Upper lobe of left lung (tissue), 6 donors: ENCODE measurements at regions not wholly inside any gene's neighbourhood (a gene's known extent, or its start where the extent isn't known, plus 50 kb on each side); places are given as distances from the start of the nearest gene placed in this dataset.

Experiments used
- ATAC-seq, 2 donors: fragments of 200-7000 bp; cut with Tn5 transposase; one replicate each; pipeline ENCODE4 v1.9.1; 2022; ENCODE audit warnings: mild to moderate bottlenecking in 2 of 2, moderate library complexity in 2 of 2; ENCODE audit not compliant: low FRiP score in 2 of 2
- DNase-seq, 2 donors: peaks; one replicate each; pipeline ENCODE4 v3.0.0-alpha.2; 2019 to 2020
- H3K27ac ChIP-seq, 4 donors: fragments of 200-600 bp; sonication (generic); one replicate each; pipeline ENCODE4 v1.5.1; 2016 to 2019
- H3K27me3 ChIP-seq, 4 donors: fragments of 200-600 bp; sonication (generic); one replicate each; pipeline ENCODE4 v1.5.1; 2017 to 2019
- H3K36me3 ChIP-seq, 4 donors: fragments of 200-600 bp; sonication (generic); one replicate each; pipeline ENCODE4 v1.5.1; 2016 to 2019
- H3K4me1 ChIP-seq, 4 donors: fragments of 200-600 bp; sonication (generic); one replicate each; pipeline ENCODE4 v1.5.1; 2018 to 2019
- H3K4me3 ChIP-seq, 4 donors: fragments of 200-600 bp; sonication (generic); one replicate each; pipeline ENCODE4 v1.5.1; 2017 to 2019; ENCODE audit warnings: mild to moderate bottlenecking in 2 of 4, moderate library complexity in 1 of 4
- H3K9me3 ChIP-seq, 4 donors: fragments of 200-600 bp; sonication (generic); one replicate each; pipeline ENCODE4 v1.5.1; 2018 to 2019
- EP300 ChIP-seq, 4 donors: sonication (generic); formaldehyde crosslinking; IDR thresholded peaks; one replicate each; pipeline ENCODE4 v1.5.1; 2017; ENCODE audit warnings: antibody characterized with exemption in 4 of 4, control low read depth in 2 of 4
- POLR2A ChIP-seq, 4 donors: fragments of 450-650 bp; IDR thresholded peaks; one replicate each; pipeline ENCODE4 v1.5.1; 2016 to 2017; ENCODE audit warnings: antibody characterized with exemption in 4 of 4, mild to moderate bottlenecking in 2 of 4
- POLR2AphosphoS5 ChIP-seq, 2 donors: sonication (generic); formaldehyde crosslinking; IDR thresholded peaks; one replicate each; pipeline ENCODE4 v1.5.1; 2017; ENCODE audit warnings: antibody characterized with exemption in 2 of 2
- WGBS, 2 donors: methylation state at CpG; one replicate each; pipeline ENCODE4 v1.1.5; 2017 to 2018; 5-methylcytosine and 5-hydroxymethylcytosine counted together
- TF ChIP-seq, protein P1 (sequence below), 6 experiments: fragments of 450-650 bp in 4 of 6; fragments of 200-600 bp in 2 of 6; sonication (generic) in 2 of 6; IDR thresholded peaks; one replicate each; pipeline ENCODE4 v1.5.1; 2016 to 2019; ENCODE audit warnings: antibody characterized with exemption in 6 of 6
- donor health status: DM: no; HTN: no; CAD: no; lungs with moderate emphysema.
- donor health status: DM: no; HTN: yes; CAD: no; lungs with severe emphysema.

DNA sequence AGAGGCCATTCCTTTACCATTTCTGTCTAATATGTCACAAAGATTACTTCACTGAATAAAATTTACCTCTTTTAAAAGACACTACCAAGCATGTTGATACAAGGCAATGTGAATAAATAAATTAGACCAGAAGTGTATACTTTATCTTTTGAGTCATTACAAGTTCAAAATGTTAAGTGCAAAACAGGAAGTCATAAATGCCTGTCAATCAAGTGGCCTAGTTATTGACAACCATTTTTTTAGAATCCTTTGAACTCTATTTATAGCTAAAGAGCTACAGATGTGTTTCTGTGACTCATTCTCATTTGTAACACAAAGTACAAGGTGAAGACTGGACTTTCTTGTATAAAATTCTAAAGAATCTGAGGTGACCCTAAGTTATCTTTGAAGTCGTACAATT lies 602.7 kb upstream of the SEMA6A start:
- H3K36me3 ChIP-seq, result no peaks in the 10 kb centered on the region
- no peak overlapping the region for H3K27ac ChIP-seq
- no peaks in the 10 kb centered on the region for H3K9me3 ChIP-seq
- H3K4me3 ChIP-seq, result no peak overlapping the region
- no peak for ATAC-seq
- TF ChIP-seq, protein P1, sequence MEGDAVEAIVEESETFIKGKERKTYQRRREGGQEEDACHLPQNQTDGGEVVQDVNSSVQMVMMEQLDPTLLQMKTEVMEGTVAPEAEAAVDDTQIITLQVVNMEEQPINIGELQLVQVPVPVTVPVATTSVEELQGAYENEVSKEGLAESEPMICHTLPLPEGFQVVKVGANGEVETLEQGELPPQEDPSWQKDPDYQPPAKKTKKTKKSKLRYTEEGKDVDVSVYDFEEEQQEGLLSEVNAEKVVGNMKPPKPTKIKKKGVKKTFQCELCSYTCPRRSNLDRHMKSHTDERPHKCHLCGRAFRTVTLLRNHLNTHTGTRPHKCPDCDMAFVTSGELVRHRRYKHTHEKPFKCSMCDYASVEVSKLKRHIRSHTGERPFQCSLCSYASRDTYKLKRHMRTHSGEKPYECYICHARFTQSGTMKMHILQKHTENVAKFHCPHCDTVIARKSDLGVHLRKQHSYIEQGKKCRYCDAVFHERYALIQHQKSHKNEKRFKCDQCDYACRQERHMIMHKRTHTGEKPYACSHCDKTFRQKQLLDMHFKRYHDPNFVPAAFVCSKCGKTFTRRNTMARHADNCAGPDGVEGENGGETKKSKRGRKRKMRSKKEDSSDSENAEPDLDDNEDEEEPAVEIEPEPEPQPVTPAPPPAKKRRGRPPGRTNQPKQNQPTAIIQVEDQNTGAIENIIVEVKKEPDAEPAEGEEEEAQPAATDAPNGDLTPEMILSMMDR (IDR thresholded peaks at IDR 0.05), result no peak
- TF ChIP-seq POLR2A (IDR thresholded peaks at IDR 0.05), result no peak
- TF ChIP-seq POLR2AphosphoS5 (IDR thresholded peaks at IDR 0.05), result no peak
- no peak for TF ChIP-seq EP300 (IDR thresholded peaks at IDR 0.05)
- no peak for DNase-seq
- H3K27me3 ChIP-seq, result no peaks in the 10 kb centered on the region
- WGBS, 2 donors, result 91 to 95% methylated on average over 1 of the region's 1 CpG
- H3K4me1 ChIP-seq, result no peaks in the 10 kb centered on the region

DNA sequence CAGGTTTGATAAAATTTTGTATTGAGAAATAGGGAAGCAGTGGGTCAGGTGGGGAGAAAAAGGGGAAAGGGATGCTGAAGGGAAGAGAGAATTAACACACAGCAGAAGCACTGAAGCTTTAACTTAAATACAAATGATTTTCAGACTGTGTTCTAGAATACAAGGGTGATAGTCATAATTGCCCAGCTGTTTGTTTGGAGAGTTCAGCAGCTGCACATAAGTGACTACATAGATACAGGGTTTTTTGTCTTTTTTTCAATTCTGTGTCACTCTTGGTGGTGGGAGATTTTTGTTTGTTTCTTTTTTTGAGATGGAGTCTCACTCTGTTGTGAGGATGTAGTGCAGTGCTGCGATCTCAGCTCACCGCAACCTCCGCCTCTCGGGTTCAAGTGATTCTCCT lies 590.4 kb upstream of the SEMA6A start:
- WGBS, 2 donors, result 94 to 100% methylated on average over 4 of the region's 4 CpGs
- Histone ChIP-seq H3K36me3 (no peaks in the 10 kb centered on the region), H3K4me1 (no peaks in the 10 kb centered on the region), H3K27me3 (no peaks in the 10 kb centered on the region), H3K27ac (no peak overlapping the region), H3K9me3 (no peaks in the 10 kb centered on the region), H3K4me3 (no peak overlapping the region)
- ATAC-seq (no peak), DNase-seq (no peak)
- TF ChIP-seq EP300 (IDR thresholded peaks at IDR 0.05) (no peak), POLR2AphosphoS5 (IDR thresholded peaks at IDR 0.05) (no peak), POLR2A (IDR thresholded peaks at IDR 0.05) (no peak)
- TF ChIP-seq, protein P1 (IDR thresholded peaks at IDR 0.05), result no peak

DNA sequence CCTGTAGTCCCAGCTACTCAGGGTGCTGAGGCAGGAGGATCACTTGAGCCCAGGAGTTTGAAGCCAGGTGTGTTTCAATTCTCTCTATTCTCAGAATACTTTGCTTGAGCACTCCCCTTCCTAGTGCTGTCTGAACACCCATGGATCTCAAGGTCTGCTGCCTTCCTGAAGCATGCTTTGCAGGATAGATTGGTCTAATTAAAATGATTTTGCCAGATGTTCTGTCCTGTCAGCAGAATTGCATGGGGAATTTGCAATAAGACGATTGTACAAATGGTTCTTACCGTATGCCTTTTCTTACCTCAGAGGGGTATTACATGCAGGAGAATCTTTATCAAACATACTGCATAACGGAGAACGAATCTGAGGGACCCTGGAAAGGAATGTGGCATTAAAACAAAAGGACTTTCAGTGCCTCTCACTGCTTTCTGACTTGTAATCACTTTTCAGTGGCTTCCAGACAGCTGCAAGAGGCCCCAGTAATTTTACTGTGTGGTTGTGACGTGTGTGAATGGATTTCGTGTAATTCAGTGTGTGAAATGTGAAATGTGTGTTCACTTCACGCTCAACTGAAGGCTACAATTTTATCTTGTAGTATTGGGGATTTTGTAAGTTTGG lies 587.2 kb upstream of the SEMA6A start:
- no peaks in the 10 kb centered on the region for H3K4me1 ChIP-seq
- TF ChIP-seq POLR2AphosphoS5 (IDR thresholded peaks at IDR 0.05) (no peak), EP300 (IDR thresholded peaks at IDR 0.05) (no peak), POLR2A (IDR thresholded peaks at IDR 0.05) (no peak)
- TF ChIP-seq, protein P1 (IDR thresholded peaks at IDR 0.05), result no peak
- no peak overlapping the region for H3K27ac ChIP-seq
- WGBS, 2 donors, result 71 to 82% methylated on average over 7 of the region's 7 CpGs
- no peak for DNase-seq
- H3K4me3 ChIP-seq, result no peak overlapping the region
- no peaks in the 10 kb centered on the region for H3K27me3 ChIP-seq
- H3K36me3 ChIP-seq, result no peaks in the 10 kb centered on the region
- ATAC-seq, result no peak
- H3K9me3 ChIP-seq, result no peaks in the 10 kb centered on the region

DNA sequence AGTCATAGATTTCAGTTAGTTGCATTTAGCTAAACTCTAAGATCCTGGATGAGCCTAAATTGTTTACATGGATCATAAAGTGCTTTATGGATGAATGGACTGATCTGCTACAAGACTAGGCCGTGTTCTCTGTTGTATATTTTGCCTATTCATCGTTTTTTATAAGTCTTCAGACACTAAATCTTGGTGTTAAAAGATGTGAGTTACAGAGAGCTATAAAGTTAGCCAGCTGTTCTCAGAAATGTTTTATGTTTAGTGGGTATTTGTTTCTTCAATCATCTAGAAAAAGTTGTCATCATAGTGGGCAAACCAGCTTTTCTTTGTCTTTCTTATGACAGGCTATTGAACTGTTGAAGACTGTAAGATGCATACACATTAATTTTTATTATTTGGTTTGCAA lies 585.8 kb upstream of the SEMA6A start:
- Histone ChIP-seq H3K4me1 (no peaks in the 10 kb centered on the region), H3K36me3 (no peaks in the 10 kb centered on the region), H3K4me3 (no peak overlapping the region), H3K9me3 (no peaks in the 10 kb centered on the region), H3K27ac (no peak overlapping the region), H3K27me3 (no peaks in the 10 kb centered on the region)
- DNase-seq, result no peak
- WGBS, 2 donors, result 63 to 70% methylated on average over 2 of the region's 2 CpGs
- ATAC-seq, result no peak
- TF ChIP-seq POLR2AphosphoS5 (IDR thresholded peaks at IDR 0.05) (no peak), EP300 (IDR thresholded peaks at IDR 0.05) (no peak), POLR2A (IDR thresholded peaks at IDR 0.05) (no peak)
- TF ChIP-seq, protein P1 (IDR thresholded peaks at IDR 0.05), result no peak

DNA sequence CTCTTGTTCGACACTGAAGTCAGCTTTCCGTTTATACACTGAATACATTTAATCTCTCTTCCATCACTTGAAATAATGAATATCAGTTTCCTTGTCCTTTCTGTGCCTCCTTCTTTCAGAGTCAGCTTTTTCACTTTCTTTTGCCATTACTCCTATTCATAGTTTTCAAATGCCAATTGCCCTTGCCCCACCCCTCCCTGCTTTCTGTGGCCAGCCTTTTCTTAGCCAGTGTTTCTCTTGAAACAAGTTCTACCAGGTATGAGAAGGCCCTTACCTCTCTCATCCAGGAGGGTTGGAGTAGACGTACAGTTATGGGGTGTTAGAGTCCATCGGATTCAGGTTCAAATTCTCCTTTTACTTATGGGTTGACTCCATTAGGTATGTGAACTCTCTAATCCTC lies 574.7 kb upstream of the SEMA6A start:
- ATAC-seq (no peak), DNase-seq (no peak)
- Histone ChIP-seq H3K27ac (no peak overlapping the region), H3K9me3 (no peaks in the 10 kb centered on the region), H3K4me1 (no peaks in the 10 kb centered on the region), H3K4me3 (no peak overlapping the region), H3K27me3 (no peaks in the 10 kb centered on the region), H3K36me3 (no peaks in the 10 kb centered on the region)
- WGBS, 2 donors, result 86 to 90% methylated on average over 4 of the region's 4 CpGs
- TF ChIP-seq POLR2A (IDR thresholded peaks at IDR 0.05) (no peak), EP300 (IDR thresholded peaks at IDR 0.05) (no peak), POLR2AphosphoS5 (IDR thresholded peaks at IDR 0.05) (no peak)
- TF ChIP-seq, protein P1 (IDR thresholded peaks at IDR 0.05), result no peak
